Chondrocyte (in vitro differentiated cells): ENCODE measurements at regions not wholly inside any gene's neighbourhood (a gene's known extent, or its start where the extent isn't known, plus 50 kb on each side); places are given as distances from the start of the nearest gene placed in this dataset.

Experiments
- DNase-seq: peaks from one replicate; pipeline ENCODE4 v3.0.0; 2021; ENCODE audit warnings: mixed read lengths, low spot score
- H3K27ac Mint-ChIP-seq: one replicate; pipeline ENCODE4 v1.8.0; 2021; ENCODE audit warnings: mild to moderate bottlenecking, moderate library complexity, mixed read lengths; ENCODE audit not compliant: unreplicated experiment
- H3K27me3 Mint-ChIP-seq: 2 replicates; pipeline ENCODE4 v1.8.0; 2021; ENCODE audit warnings: low read depth, mixed read lengths
- H3K36me3 Mint-ChIP-seq: 2 replicates; pipeline ENCODE4 v1.8.0; 2021; ENCODE audit warnings: low read depth, mixed read lengths
- H3K4me1 Mint-ChIP-seq: 2 replicates; pipeline ENCODE4 v1.8.0; 2021; ENCODE audit warnings: low read depth, mild to moderate bottlenecking, mixed read lengths
- H3K4me3 Mint-ChIP-seq: one replicate; pipeline ENCODE4 v1.8.0; 2021; ENCODE audit warnings: mild to moderate bottlenecking, moderate library complexity, mixed read lengths; ENCODE audit not compliant: unreplicated experiment
- H3K9me3 Mint-ChIP-seq: 2 replicates; pipeline ENCODE4 v1.8.0; 2021; ENCODE audit warnings: low read depth, mixed read lengths
- CTCF ChIP-seq: fragments of 200-600 bp; sonication (generic); IDR thresholded peaks from 2 replicates; pipeline ENCODE4 v1.5.0; 2021; ENCODE audit warnings: antibody characterized with exemption, mild to moderate bottlenecking, moderate library complexity

DNA sequence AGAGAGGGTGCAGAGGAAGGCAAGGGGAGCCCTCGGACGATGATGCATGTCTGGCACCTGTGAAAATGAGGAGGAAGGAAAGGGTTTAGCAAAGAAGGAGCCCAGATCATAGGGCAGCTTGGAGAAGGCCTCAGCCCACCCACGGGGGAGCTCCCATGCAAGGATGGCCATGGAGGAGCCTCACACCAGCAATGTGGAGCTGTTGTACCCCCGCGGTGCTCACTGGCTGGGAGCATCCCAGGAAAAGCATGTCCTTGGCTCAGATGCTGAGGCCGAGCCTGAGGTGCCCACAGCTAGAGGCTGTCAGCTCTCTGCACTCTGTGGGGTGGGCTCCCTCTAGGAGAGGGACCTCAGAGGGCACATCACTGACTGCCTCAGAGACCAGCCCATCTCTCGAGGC is 622.6 kb downstream of the AACS start:
- Mint-ChIP-seq H3K4me3 (no peak overlapping the region), H3K27me3 (no peaks in the 10 kb centered on the region), H3K27ac (no peak overlapping the region), H3K9me3 (no peaks in the 10 kb centered on the region), H3K4me1 (no peaks in the 10 kb centered on the region), H3K36me3 (no peaks in the 10 kb centered on the region)
- no peak for TF ChIP-seq CTCF
- DNase-seq = no peak

DNA sequence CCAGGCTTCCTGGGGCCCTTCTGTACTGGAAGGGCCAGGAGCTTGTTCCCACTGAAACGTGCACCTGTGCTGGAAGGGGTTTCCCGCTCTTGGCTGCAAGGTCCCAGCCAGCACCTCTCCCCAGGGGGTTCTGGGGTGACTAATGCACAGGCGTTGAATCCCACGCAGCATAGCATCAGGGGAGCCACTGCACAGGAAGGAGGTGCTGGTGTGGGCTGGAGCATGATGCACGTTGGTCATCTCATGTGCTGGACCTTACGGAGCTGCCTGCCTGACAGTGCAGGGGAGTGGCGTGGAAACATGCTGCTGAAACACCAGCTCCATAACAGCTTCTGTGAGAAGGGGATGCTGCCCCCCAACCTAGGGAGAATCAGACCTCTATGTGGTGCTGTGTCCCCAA is 623.0 kb downstream of the AACS start:
- no peaks in the 10 kb centered on the region for H3K27me3 Mint-ChIP-seq
- H3K9me3 Mint-ChIP-seq = no peaks in the 10 kb centered on the region
- no peak for TF ChIP-seq CTCF
- no peaks in the 10 kb centered on the region for H3K36me3 Mint-ChIP-seq
- no peak for DNase-seq
- H3K27ac Mint-ChIP-seq = no peak overlapping the region
- H3K4me3 Mint-ChIP-seq = no peak overlapping the region
- no peaks in the 10 kb centered on the region for H3K4me1 Mint-ChIP-seq

- DNase-seq = no peak
Measured at GRCh38 chr12:125688881-125689280, 623.6 kb downstream of the AACS start.

DNA sequence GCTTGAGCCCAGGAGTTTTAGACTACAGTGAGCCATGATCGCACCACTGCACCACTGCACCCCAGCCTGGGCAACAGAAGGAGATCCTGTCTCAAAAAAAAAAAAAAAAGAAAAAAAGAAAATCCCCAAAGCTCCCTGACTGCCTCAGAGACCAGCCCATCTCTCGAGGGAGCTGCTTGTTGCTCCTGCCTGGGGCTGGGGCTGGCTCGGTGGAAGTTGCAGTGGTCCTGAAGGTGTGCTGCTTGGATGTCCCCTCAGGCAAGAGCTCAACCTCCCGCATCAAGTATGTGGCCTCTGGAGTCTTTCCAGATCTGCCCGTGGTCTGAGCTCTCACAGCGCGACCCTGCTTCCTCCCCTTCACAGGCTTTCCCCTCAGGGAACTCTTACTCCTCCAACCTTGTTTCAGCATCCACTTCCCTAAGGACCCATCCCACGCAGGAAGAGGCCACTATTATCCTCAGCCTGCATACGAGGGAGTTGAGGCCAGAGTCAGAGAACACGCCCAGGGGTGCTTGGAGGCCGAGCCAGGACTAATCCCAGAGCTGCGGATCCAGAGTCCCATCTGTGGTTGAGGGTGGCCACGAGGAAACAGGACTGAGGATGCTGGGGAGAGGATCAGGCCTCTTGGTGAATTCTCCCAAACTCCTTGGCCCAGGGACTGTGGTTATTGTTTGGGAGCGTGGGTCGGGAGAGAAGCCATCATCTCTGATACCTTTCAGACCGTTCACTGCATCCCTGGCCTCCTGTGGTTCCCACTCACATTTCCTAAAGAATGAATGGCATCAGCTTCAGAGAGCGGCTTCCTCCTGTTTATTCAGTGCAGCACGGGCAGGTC is 624.6 kb downstream of the AACS start:
- no peaks in the 10 kb centered on the region for H3K4me1 Mint-ChIP-seq

More at GRCh38 chr12:125688881-125689280, 623.6 kb downstream of the AACS start:
- Mint-ChIP-seq H3K27ac (no peak overlapping the region), H3K9me3 (no peaks in the 10 kb centered on the region), H3K4me1 (no peaks in the 10 kb centered on the region), H3K36me3 (no peaks in the 10 kb centered on the region), H3K4me3 (no peak overlapping the region), H3K27me3 (no peaks in the 10 kb centered on the region)
- no peak for TF ChIP-seq CTCF

GRCh38 chr12:125690841-125691240 is 625.6 kb downstream of the AACS start:
- no peaks in the 10 kb centered on the region for H3K9me3 Mint-ChIP-seq
- H3K27me3 Mint-ChIP-seq = no peaks in the 10 kb centered on the region
- no peak for DNase-seq
- no peak overlapping the region for H3K4me3 Mint-ChIP-seq
- no peak overlapping the region for H3K27ac Mint-ChIP-seq
- H3K4me1 Mint-ChIP-seq = no peaks in the 10 kb centered on the region
- no peak for TF ChIP-seq CTCF
- no peaks in the 10 kb centered on the region for H3K36me3 Mint-ChIP-seq

More for the DNA sequence above, 624.6 kb downstream of the AACS start:
- Mint-ChIP-seq H3K9me3 (no peaks in the 10 kb centered on the region), H3K27me3 (no peaks in the 10 kb centered on the region), H3K4me3 (no peak overlapping the region), H3K27ac (no peak overlapping the region), H3K36me3 (no peaks in the 10 kb centered on the region)
- no peak for TF ChIP-seq CTCF
- no peak for DNase-seq
